LNCaP clone FGC (cell line): ENCODE measurements at regions not wholly inside any gene's neighbourhood (a gene's known extent, or its start where the extent isn't known, plus 50 kb on each side); places are given as distances from the start of the nearest gene placed in this dataset.

Source experiments
- DNase-seq: peaks from one replicate; pipeline ENCODE4 v3.0.0-alpha.2; 2011; ENCODE audit warnings: low read depth
- H3K4me3 ChIP-seq: 2 replicates; pipeline ENCODE4 v1.5.1; 2011; ENCODE audit warnings: mild to moderate bottlenecking, low read depth, low read length, control low read depth
- CTCF ChIP-seq: IDR thresholded peaks from 2 replicates; pipeline ENCODE4 v1.5.1; 2012; ENCODE audit warnings: mild to moderate bottlenecking; ENCODE audit not compliant: control insufficient read depth, insufficient read depth; ENCODE audit errors: extremely low read depth

DNA sequence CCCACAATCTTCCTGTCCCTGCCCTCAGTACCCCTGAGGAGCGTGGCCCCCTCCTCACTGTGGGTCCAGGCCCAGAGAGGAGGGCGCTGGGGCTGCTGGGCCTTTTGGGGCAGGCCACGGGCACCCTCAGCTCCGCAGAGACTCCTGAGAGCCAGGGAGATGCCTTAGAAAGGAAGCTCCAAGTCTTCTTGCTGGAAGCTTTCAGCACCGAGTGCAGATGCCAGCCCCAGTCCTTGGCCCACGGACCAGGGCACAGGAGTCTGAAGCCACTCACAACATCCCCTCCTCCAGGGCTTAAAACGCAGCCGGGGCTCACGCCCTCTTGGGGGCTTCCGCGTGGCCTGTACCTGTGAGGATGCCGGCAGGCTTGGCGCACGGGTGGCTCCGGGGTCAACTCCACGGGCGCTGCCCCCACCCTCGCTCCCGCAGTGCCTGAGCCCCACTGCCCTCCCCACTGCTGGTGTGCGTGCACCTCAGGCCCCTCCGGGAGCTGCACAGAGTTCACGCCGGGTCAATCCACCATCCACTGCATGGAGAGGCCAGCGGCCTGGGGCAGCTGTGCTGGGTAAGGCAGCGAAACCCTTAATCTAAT, 72.1 kb upstream of the CTDP1 start:
- no peak for DNase-seq
- no peak overlapping the region for H3K4me3 ChIP-seq
- no peak for TF ChIP-seq CTCF

DNA sequence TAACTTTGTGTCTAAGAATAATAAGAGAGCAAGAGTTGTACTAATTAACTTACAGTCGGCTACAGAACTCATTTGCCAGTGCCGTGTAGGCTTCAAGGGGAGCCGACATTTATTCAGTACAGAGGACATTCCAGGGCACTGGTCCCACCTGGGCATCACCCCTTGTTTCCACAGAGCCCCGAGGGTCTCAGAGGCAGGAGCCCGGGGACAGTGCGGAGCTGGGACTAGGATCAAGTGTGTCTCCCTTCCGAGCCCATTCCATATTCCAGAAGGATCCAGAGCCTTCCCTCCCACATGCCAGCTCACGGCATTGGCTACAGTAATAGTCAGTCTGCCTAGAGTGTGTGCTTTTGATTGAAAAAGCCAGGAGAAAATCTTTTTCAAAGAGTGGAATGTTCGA, 71.5 kb upstream of the CTDP1 start:
- no peak overlapping the region for H3K4me3 ChIP-seq
- TF ChIP-seq CTCF: no peak
- DNase-seq: no peak

DNA sequence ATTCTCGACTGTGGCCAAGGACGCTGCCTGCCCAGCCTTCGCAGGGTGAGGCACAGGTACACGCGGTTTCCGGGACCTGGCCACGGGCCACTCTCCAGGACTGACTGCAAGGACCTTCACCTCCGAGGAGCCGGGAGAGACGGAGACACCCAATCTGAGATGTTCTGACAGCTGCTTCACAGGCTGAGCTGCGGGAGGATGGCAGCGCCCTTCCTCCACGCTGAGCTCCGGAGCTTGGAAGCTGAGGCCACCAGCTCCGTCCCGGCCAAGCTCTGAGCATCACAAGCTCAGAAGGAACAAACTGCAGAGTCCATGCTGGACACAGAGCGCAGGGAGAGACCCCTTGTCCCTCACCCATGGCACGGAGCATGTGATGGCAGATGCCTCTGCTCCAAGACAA, 71.1 kb upstream of the CTDP1 start:
- no peak for DNase-seq
- no peak for TF ChIP-seq CTCF
- H3K4me3 ChIP-seq: no peak overlapping the region

- no peak for TF ChIP-seq CTCF
- no peak overlapping the region for H3K4me3 ChIP-seq
- no peak for DNase-seq
Measured at GRCh38 chr18:79608999-79609461, 70.6 kb upstream of the CTDP1 start.

DNA sequence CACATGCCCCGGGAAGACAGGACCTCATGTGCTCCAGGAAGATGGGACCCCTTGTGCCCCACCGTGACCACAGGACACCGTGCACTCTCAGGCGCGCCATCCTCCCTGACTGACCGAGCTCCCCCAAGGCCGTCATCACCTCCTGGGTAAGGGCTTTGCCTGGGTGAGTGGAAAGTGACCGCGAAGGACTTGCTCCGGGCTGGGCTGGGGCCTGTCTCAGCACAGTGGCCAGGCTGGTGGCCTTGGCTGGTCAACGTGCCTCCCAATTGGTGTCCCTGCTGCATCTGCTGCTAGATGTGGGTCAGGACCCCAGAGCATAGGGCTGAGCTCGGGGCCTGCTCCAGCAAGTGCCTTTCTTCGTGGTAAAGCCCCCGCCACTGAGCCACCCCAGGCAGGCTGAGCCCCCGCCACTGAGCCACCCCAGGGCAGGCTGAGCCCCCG, 69.7 kb upstream of the CTDP1 start:
- no peak overlapping the region for H3K4me3 ChIP-seq
- DNase-seq: no peak
- no peak for TF ChIP-seq CTCF

- TF ChIP-seq CTCF: no peak
- no peak for DNase-seq
- H3K4me3 ChIP-seq: no peak overlapping the region
Measured at GRCh38 chr18:79610461-79611039, 69.1 kb upstream of the CTDP1 start.
